ENCODE measurements at regions not wholly inside any gene's neighbourhood (a gene's known extent, or its start where the extent isn't known, plus 50 kb on each side); places are given as distances from the start of the nearest gene placed in this dataset.
A peak's percentile ranks its signal among the peaks of the same experiment; 100 is the strongest.

GRCh38 chr2:16103614-16104314 lies 163.4 kb downstream of the MYCN start:
- H3K4me3 Mint-ChIP-seq, result peak overlapping the region; percentile 40 to 62
- Histone ChIP-seq H3K27me3 (ENCODE audit: insufficient read depth, low read length) (no peaks in the 10 kb centered on the region), H3K9me3 (ENCODE audit: control insufficient read depth, low read depth, low read length) (no peaks in the 10 kb centered on the region), H4K5ac (ENCODE audit: insufficient read length, low read depth, low read length) (no peak overlapping the region), H3K79me1 (ENCODE audit: insufficient read depth, low read depth, low read length, poor library complexity, severe bottlenecking) (no peaks in the 10 kb centered on the region), H4K8ac (replicated peaks; ENCODE audit: insufficient read length, low read depth, low read length) (no peak overlapping the region), H3K14ac (ENCODE audit: insufficient read depth, low read length) (no peak overlapping the region), H2BK5ac (ENCODE audit: insufficient read length, low read length) (no peak overlapping the region), H3K79me2 (ENCODE audit: insufficient read depth, low read length) (no peaks in the 10 kb centered on the region), H3K23me2 (ENCODE audit: insufficient read length, low read depth, low read length, poor library complexity, severe bottlenecking) (no peaks in the 10 kb centered on the region), H2BK120ac (ENCODE audit: low read depth, low read length, poor library complexity, severe bottlenecking) (no peak overlapping the region), H2BK20ac (ENCODE audit: low read depth, low read length, poor library complexity, severe bottlenecking) (no peak overlapping the region), H3K27ac (ENCODE audit: insufficient read length, low read depth, low read length) (peak overlapping the region; percentile 100), H2BK15ac (ENCODE audit: low read depth, low read length) (no peak overlapping the region), H3K23ac (ENCODE audit: insufficient read length, low read depth, low read length) (no peak overlapping the region), H3K4me1 (ENCODE audit: insufficient read depth, low read length) (peaks cover 21% of the 10 kb centered on the region; the same call in 1 of the 2 replicates), H3K4ac (ENCODE audit: low read depth, low read length) (no peak overlapping the region), H2AK5ac (ENCODE audit: insufficient read length, low read length) (no peak overlapping the region), H3K56ac (ENCODE audit: insufficient read length, low read depth, low read length) (no peak overlapping the region), H2AFZ (ENCODE audit: low read length) (no peak overlapping the region), H2BK12ac (ENCODE audit: insufficient read length, low read depth, low read length) (no peak overlapping the region), H3T11ph (ENCODE audit: low read length) (no peak overlapping the region), H3K18ac (ENCODE audit: insufficient read length, low read depth, low read length) (no peak overlapping the region), H4K91ac (ENCODE audit: insufficient read length, low read depth, low read length) (no peak overlapping the region), H3K9ac (ENCODE audit: extremely low read depth, insufficient read length, low read length) (no peak overlapping the region), H4K20me1 (ENCODE audit: control insufficient read depth, insufficient read depth, insufficient read length) (no peaks in the 10 kb centered on the region), H3K4me2 (ENCODE audit: insufficient read depth, insufficient read length, low read length) (no peak overlapping the region)
- H3K27ac Mint-ChIP-seq, result peak overlapping the region; percentile 76 to 98 (median 96)
- H3K36me3 Mint-ChIP-seq (ENCODE audit: insufficient read depth in 1 of 3, low read depth in 3 of 3), result no peaks in the 10 kb centered on the region
- DNase-seq, result peak; percentile 60
- peaks cover 75% of the 10 kb centered on the region in 2 experiments for H3K4me1 Mint-ChIP-seq
- no peaks in the 10 kb centered on the region for H3K9me3 Mint-ChIP-seq
- H3K27me3 Mint-ChIP-seq (ENCODE audit: low read depth), result no peaks in the 10 kb centered on the region
- WGBS (ENCODE audit: extremely low coverage, insufficient read length, low lambda C conversion rate), result no CpG with 5 or more reads among the region's 12 CpGs
- TF ChIP-seq CTCF (conservative IDR thresholded peaks at IDR 0.05), result no peak

Measured in H9 (cell line).